Osteoblast (primary cell): ENCODE measurements at regions not wholly inside any gene's neighbourhood (a gene's known extent, or its start where the extent isn't known, plus 50 kb on each side); places are given as distances from the start of the nearest gene placed in this dataset.

Experiments used
- DNase-seq: peaks from one replicate; pipeline ENCODE4 v3.0.0; 2011; ENCODE audit warnings: low spot score, mixed read lengths; ENCODE audit not compliant: insufficient read length; ENCODE audit errors: missing footprints
- H2AFZ ChIP-seq: 2 replicates; pipeline ENCODE4 v1.6.0; 2011; ENCODE audit warnings: mild to moderate bottlenecking, low read length
- H3K27ac ChIP-seq: 2 replicates; pipeline ENCODE4 v1.5.1; 2011; ENCODE audit warnings: mild to moderate bottlenecking, low read depth, low read length, moderate library complexity
- H3K27me3 ChIP-seq: 2 replicates; pipeline ENCODE4 v1.6.0; 2012; ENCODE audit warnings: mild to moderate bottlenecking, control low read depth, inconsistent platforms, low read length, moderate library complexity; ENCODE audit not compliant: insufficient read depth
- H3K36me3 ChIP-seq: 2 replicates; pipeline ENCODE4 v1.5.1; 2011; ENCODE audit warnings: mild to moderate bottlenecking, low read length, control low read depth, moderate library complexity; ENCODE audit not compliant: insufficient read depth
- H3K4me1 ChIP-seq: 2 replicates; pipeline ENCODE4 v1.5.1; 2011; ENCODE audit warnings: mild to moderate bottlenecking, low read length, control low read depth, moderate library complexity; ENCODE audit not compliant: insufficient read depth
- H3K4me2 ChIP-seq: 2 replicates; pipeline ENCODE4 v1.6.0; 2011; ENCODE audit warnings: mild to moderate bottlenecking, low read length; ENCODE audit not compliant: insufficient read depth
- H3K4me3 ChIP-seq: fragments of 200-600 bp; sonication (generic); 3 replicates; pipeline ENCODE4 v1.5.1; 2012; ENCODE audit warnings: mild to moderate bottlenecking, low read length, inconsistent platforms; ENCODE audit not compliant: insufficient read depth
- H3K79me2 ChIP-seq: 2 replicates; pipeline ENCODE4 v1.6.0; 2012; ENCODE audit warnings: mild to moderate bottlenecking, low read length, control low read depth, inconsistent platforms; ENCODE audit not compliant: insufficient read depth
- H3K9me3 ChIP-seq: 2 replicates; pipeline ENCODE4 v1.5.1; 2011; ENCODE audit warnings: low read depth, low read length, control low read depth
- H4K20me1 ChIP-seq: 2 replicates; pipeline ENCODE4 v1.6.0; 2012; ENCODE audit warnings: mild to moderate bottlenecking, low read length, control low read depth; ENCODE audit not compliant: insufficient read depth
- TF ChIP-seq, protein P1 (sequence below): IDR thresholded peaks from 2 replicates; pipeline ENCODE4 v1.5.1; 2011; ENCODE audit warnings: mild to moderate bottlenecking, low read depth, low read length, moderate library complexity; ENCODE audit errors: extremely low read depth

DNA sequence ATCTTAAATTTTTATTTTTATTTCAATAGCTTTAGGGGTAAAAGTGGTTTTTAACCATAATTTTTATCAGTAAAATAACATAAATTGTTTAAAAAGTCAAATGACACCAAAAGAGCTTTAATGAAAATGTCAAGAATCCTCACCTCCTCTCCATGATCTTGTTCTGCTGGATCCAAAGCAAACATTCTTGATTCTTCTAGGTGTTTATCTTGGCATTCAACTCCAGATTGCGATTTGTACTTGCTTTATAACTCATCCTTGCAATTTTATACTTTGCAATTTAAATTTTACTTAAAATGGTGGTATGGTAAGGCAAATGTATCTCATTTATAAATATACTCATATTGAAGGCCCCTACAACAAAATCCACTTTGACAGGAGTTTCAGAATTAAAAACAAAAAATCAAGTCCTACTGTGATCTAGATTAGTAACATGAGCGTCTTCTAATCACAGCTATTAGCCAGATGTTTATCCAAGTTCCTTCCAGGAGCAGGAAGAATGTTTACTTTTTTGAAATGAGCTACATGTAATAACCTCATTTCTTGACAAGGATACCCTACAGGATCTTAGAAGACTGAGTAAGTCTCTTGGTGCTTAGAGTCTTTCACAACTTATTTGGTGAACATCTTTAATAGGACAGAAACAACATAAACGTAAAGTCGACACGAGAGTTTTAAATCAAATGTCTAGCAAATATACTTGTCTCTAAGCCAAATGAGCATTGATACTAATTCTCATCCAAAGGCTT lies 72.4 kb upstream of the CARD18 start:
- H3K36me3 ChIP-seq: no peaks in the 10 kb centered on the region
- no peak overlapping the region for H3K4me3 ChIP-seq
- no peaks in the 10 kb centered on the region for H4K20me1 ChIP-seq
- TF ChIP-seq, protein P1, sequence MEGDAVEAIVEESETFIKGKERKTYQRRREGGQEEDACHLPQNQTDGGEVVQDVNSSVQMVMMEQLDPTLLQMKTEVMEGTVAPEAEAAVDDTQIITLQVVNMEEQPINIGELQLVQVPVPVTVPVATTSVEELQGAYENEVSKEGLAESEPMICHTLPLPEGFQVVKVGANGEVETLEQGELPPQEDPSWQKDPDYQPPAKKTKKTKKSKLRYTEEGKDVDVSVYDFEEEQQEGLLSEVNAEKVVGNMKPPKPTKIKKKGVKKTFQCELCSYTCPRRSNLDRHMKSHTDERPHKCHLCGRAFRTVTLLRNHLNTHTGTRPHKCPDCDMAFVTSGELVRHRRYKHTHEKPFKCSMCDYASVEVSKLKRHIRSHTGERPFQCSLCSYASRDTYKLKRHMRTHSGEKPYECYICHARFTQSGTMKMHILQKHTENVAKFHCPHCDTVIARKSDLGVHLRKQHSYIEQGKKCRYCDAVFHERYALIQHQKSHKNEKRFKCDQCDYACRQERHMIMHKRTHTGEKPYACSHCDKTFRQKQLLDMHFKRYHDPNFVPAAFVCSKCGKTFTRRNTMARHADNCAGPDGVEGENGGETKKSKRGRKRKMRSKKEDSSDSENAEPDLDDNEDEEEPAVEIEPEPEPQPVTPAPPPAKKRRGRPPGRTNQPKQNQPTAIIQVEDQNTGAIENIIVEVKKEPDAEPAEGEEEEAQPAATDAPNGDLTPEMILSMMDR: no peak
- no peak overlapping the region for H3K4me2 ChIP-seq
- no peaks in the 10 kb centered on the region for H3K9me3 ChIP-seq
- no peaks in the 10 kb centered on the region for H3K4me1 ChIP-seq
- no peaks in the 10 kb centered on the region for H3K79me2 ChIP-seq
- H2AFZ ChIP-seq: no peak overlapping the region
- DNase-seq: peak; percentile 36
- peaks cover 3% of the 10 kb centered on the region for H3K27me3 ChIP-seq
- no peak overlapping the region for H3K27ac ChIP-seq

DNA sequence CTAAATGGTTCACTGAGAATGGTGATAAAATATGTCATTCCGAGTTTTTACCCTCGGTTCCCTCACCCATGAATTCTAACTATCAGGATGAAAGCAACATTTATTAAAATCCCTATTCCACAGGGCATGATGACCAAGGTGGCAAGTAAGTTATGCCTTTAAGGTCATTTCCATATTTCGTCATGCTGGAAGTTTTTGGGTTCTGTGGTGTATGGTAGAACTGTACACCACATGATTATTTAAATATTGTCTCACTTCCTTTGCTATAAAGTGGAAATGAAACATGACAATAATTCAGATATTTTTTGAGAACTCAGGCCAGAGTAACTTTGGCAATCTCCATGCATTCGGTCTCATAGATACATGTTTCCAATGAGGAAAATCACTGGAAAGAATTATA lies 68.5 kb upstream of the CARD18 start:
- no peaks in the 10 kb centered on the region for H3K36me3 ChIP-seq
- no peaks in the 10 kb centered on the region for H3K79me2 ChIP-seq
- H3K27me3 ChIP-seq: peaks cover 3% of the 10 kb centered on the region
- H4K20me1 ChIP-seq: no peaks in the 10 kb centered on the region
- H3K27ac ChIP-seq: no peak overlapping the region
- no peak for DNase-seq
- TF ChIP-seq, protein P1: no peak
- H2AFZ ChIP-seq: no peak overlapping the region
- no peak overlapping the region for H3K4me2 ChIP-seq
- H3K4me1 ChIP-seq: no peaks in the 10 kb centered on the region
- no peaks in the 10 kb centered on the region for H3K9me3 ChIP-seq
- H3K4me3 ChIP-seq: no peak overlapping the region

DNA sequence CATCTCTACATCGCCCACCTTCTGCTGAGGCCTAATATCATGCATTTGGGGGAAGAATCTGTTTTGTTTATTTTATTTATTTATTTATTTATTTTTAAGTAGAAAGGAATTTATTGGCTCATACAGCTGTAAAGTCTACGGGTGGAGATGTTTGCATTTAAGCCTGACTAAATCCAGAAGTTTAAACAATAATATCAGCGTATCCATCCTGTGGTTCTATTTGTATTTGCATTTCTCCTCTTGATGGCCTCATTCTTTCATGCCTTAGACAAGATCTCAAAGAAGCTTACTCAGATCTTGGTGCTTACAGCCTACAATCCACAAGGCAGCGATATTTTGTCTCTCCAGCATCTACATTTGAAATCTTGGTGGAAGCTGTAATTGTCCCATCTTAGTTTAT lies 67.1 kb upstream of the CARD18 start:
- Histone ChIP-seq H3K4me1 (no peaks in the 10 kb centered on the region), H3K27me3 (peaks cover 3% of the 10 kb centered on the region), H4K20me1 (no peaks in the 10 kb centered on the region), H3K36me3 (no peaks in the 10 kb centered on the region), H2AFZ (no peak overlapping the region), H3K4me2 (no peak overlapping the region), H3K4me3 (no peak overlapping the region), H3K9me3 (no peaks in the 10 kb centered on the region), H3K27ac (no peak overlapping the region), H3K79me2 (no peaks in the 10 kb centered on the region)
- TF ChIP-seq, protein P1: no peak
- DNase-seq: no peak

DNA sequence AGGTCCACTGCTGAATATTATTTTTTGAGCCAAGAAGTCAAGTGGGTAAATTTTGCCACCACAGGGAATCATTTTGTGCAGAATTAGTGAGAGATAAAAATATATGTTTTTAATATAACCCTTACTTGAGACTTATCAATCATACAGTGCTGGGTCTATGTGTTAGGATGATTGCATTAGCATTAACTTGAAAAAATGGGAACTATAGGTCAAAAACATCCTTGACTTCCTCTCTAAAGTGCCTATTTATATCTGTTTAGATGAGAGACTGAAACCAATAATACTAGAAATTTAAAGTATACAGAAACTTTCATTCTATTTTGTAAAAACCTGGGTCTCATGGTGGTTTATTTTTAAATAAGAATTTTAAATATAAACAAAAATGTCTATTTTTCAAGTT lies 65.1 kb upstream of the CARD18 start:
- no peak overlapping the region for H3K4me3 ChIP-seq
- no peaks in the 10 kb centered on the region for H3K9me3 ChIP-seq
- H3K4me1 ChIP-seq: no peaks in the 10 kb centered on the region
- no peaks in the 10 kb centered on the region for H4K20me1 ChIP-seq
- peaks cover 3% of the 10 kb centered on the region for H3K27me3 ChIP-seq
- H3K36me3 ChIP-seq: no peaks in the 10 kb centered on the region
- no peak overlapping the region for H3K27ac ChIP-seq
- no peak overlapping the region for H3K4me2 ChIP-seq
- H3K79me2 ChIP-seq: no peaks in the 10 kb centered on the region
- DNase-seq: no peak
- no peak overlapping the region for H2AFZ ChIP-seq
- TF ChIP-seq, protein P1: no peak
